HG03139 (cell line): ENCODE measurements at regions not wholly inside any gene's neighbourhood (a gene's known extent, or its start where the extent isn't known, plus 50 kb on each side); places are given as distances from the start of the nearest gene placed in this dataset.

Experiments used
- ATAC-seq: cut with Tn5 transposase; IDR thresholded peaks from one replicate; pipeline ENCODE4 v1.9.1; 2021; ENCODE audit not compliant: unreplicated experiment

GRCh38 chr17:56648321-56648720, 54.8 kb downstream of the NOG start:
- ATAC-seq, result no peak

GRCh38 chr17:56648806-56649205, 55.3 kb downstream of the NOG start:
- ATAC-seq, result no peak

GRCh38 chr17:56652628-56653027, 59.1 kb downstream of the NOG start:
- no peak for ATAC-seq

- ATAC-seq, result peak; percentile 94
Observed at GRCh38 chr17:56653877-56654276, 60.4 kb downstream of the NOG start.

GRCh38 chr17:56656701-56657327, 63.3 kb downstream of the NOG start:
- no peak for ATAC-seq

- ATAC-seq, result no peak
Observed at GRCh38 chr17:56658648-56659047, 65.1 kb downstream of the NOG start.

GRCh38 chr17:56659622-56660021, 66.1 kb downstream of the NOG start:
- no peak for ATAC-seq

- no peak for ATAC-seq
Observed at GRCh38 chr17:56661906-56662305, 68.4 kb downstream of the NOG start.

GRCh38 chr17:56665864-56666263, 72.4 kb downstream of the NOG start:
- ATAC-seq, result no peak

- ATAC-seq, result no peak
Observed at GRCh38 chr17:56667925-56668458, 74.5 kb downstream of the NOG start.

GRCh38 chr17:56672195-56672594, 78.7 kb downstream of the NOG start:
- no peak for ATAC-seq

GRCh38 chr17:56674401-56674925, 81.0 kb downstream of the NOG start:
- no peak for ATAC-seq

GRCh38 chr17:56675876-56676660, 82.6 kb downstream of the NOG start:
- ATAC-seq, result no peak

GRCh38 chr17:56676810-56677209, 83.3 kb downstream of the NOG start:
- ATAC-seq, result no peak

GRCh38 chr17:56678249-56679114, 85.0 kb downstream of the NOG start:
- no peak for ATAC-seq

- no peak for ATAC-seq
Observed at GRCh38 chr17:56679115-56679776, 85.7 kb downstream of the NOG start.

- ATAC-seq, result no peak
Observed at GRCh38 chr17:56679777-56680422, 86.4 kb downstream of the NOG start.

GRCh38 chr17:56680676-56681075, 87.2 kb downstream of the NOG start:
- no peak for ATAC-seq

GRCh38 chr17:56681561-56682266, 88.2 kb downstream of the NOG start:
- no peak for ATAC-seq

- no peak for ATAC-seq
Observed at GRCh38 chr17:56688151-56688550, 94.7 kb downstream of the NOG start.
